HG03135 (cell line): ENCODE measurements at regions not wholly inside any gene's neighbourhood (a gene's known extent, or its start where the extent isn't known, plus 50 kb on each side); places are given as distances from the start of the nearest gene placed in this dataset.
"Not testable (repeated sequence)": the region's sequence is repeated elsewhere in the genome, so short reads cannot be mapped to it uniquely, and the experiment has no call there.

ENCODE experiments used
- ATAC-seq: cut with Tn5 transposase; IDR thresholded peaks from one replicate; pipeline ENCODE4 v1.9.1; 2021; ENCODE audit warnings: mild to moderate bottlenecking, moderate library complexity; ENCODE audit not compliant: unreplicated experiment

DNA sequence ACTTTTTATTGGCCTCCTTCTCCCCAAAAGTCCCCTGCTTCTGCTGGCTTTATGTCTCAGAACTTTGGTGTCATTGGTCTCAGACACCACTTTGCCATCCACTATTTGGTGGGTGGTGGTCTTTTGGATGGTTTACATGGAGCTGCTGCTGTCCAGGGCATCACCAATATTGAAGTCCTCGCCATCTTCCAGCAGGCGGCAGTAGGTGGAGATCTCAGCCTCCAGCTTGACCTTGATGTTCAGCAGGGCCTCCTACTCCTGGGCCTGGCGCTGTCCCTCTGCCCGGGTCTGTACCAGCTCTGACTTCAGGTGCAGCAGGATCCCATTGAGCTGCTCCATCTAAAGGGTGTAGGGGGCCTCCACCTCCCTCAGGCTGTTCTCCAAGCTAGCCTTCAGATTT is 148.4 kb upstream of the FOXA2 start:
- no peak for ATAC-seq

DNA sequence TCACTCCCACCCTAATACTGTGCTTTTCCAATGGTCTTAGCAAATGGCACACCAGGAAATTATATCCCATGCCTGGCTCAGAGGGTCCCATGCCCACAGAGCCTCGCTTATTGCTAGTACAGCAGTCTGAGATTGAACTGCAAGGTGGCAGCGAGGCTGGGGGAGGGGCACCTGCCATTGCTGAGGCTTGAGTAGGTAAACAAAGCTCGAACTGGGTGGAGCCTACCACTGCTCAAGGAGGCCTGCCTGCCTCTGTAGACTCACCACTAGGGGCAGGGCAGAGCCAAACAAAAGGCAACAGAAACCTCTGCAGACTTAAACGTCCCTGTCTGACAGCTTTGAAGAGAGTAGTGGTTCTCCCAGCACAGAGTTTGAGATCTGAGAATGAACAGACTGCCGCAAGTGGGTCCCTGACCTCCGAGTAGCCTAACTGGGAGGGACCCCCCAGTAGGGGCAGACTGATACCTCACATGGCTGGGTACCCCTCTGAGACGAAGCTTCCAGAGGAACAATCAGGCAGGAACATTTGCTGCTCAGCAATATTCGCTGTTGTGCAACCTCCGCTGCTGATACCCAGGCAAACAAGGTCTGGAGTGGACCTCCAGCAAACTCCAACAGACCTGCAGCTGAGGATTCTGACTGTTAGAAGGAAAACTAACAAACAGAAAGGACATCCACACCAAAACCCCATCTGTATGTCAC is 150.7 kb upstream of the FOXA2 start:
- not testable (repeated sequence) for ATAC-seq

DNA sequence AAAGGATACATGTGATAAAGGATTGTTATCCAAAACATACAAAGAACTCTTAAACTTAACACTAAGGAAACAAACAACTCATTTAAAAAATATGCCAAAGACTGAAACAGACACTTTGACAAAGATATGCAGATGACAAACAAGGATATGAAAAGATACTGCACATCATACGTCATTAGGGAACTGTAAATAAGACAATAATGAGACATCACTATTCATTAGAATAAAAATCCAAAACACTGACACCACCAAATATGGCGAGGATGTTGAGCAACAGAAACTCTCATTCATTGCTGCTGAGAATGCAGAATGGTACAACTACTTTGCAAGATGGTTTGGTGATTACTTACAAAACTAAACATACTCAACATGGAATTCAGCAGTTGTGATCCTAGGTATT is 156.5 kb upstream of the FOXA2 start:
- ATAC-seq = no peak

DNA sequence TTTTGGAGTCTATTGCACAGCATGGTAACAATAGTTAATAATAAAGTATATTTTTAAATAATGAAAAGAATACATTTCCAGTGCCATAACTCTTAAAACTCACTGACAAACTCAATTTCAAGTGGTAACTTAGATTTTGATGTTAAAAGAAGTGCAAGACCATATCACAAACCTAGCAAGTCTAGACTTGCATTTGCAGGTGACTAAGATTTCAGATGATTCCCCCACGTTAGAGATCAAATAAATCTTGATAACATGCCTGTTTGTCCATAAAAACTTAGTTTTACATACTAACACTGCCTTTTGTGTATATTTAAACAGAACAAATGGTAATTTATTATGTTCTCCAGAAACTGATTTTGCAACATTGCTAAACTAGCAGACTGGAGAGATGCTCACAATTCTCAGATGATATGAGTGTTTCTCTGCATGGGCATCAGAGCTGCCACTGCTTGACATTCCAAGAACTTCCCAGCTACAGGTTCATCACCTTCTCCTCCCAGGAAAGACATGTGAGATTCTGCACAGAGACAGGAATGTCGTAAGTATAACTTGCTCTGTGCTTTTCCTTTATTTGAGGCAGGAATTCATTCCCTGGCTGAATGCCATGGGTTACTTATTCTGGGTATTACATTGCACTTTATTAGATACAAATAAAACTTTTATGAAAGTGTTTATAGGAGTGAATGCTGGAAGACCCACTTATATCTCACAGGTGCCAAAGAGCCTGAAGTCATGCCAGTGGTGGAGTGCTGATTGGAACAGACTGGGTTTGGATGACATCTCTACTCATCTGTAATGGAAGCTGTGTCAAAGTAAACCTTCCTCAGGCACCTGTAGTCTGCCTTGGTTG is 160.2 kb upstream of the FOXA2 start:
- no peak for ATAC-seq

DNA sequence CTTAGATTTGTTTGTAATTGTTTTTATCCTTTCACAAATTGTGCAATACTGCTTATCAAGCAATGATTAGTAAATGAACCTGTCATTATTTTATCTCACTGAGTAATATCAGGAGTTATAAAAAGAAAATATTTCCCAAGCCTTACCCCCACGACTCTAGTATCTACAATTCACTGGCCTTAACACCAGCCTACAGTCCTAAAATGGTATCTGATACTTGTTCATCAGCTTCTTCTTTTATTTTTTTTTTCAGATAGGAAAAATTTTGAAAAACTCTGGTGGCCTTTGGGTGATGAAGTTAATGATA is 160.8 kb upstream of the FOXA2 start:
- ATAC-seq = no peak

DNA sequence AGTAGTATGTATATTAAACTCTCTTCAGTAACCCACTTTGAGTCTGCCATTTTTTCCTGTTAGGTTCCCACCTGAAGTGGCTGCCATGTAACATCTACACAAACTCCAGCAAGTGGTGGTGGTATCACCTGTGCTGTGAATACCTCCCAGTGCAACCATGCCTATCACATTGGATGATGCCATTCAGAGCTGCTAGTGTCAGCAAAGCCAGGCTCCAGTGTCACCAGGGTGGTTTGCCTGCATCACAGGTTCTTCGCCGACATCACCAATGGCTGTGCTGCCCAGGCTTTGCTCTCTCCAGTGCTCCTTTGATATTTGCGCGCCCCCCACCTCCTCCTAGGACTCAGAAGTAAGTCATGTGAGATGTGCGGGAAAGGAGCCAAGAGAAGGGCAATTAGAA is 162.6 kb upstream of the FOXA2 start:
- no peak for ATAC-seq

DNA sequence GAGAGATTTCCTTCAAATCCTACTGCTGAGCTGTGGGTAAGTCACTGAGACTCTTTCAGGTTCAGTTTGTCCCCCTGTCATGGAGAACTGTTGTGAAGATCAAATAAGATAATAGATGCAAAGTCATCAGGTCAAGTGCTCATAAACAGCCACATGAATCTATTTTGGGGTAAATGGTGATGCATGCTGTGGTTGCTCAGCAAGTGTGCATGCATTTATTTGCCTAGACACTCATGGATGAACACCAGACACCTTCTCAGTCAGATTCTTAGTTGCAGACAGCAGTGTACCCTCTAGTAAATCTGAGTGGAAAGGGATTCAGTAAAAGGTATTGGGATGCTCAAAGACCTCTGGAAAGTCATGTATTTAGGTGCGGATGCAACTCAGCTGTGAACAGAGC is 168.0 kb upstream of the FOXA2 start:
- no peak for ATAC-seq

DNA sequence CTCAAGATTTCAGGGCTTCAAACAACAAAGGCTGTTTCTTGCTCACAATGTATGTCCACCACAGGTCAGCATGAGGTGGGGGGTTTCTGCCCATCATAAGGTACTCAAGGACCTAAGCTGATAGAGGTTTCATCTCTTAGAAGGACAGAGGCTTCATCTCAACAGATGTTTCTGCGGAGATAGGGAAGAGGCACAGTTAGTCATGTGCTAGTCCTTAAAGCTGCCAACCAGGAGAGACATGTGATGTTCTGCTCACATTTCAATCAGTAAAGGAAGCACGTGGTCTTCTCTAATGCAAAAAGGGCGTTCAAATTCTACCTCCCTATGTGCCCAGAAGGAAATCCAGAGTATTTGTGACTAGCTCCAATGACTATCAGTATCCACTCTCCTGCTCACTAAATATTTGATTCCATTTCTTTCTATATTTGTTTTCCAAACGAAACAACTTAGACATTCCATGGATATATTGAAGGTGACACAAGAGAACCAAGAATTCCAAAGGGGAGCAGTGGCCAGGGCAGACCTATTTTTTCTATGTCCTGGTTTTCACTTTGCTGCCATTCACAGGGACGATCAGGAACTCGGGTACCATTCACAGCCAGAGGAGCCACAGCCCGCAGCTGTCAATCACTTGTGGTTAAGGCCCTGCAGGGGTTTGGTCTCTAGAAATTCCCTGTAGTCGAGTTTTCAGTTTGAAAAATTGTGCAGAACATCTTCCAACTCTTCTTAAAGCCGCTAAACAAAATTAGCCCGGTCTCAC is 173.2 kb upstream of the FOXA2 start:
- ATAC-seq = no peak

DNA sequence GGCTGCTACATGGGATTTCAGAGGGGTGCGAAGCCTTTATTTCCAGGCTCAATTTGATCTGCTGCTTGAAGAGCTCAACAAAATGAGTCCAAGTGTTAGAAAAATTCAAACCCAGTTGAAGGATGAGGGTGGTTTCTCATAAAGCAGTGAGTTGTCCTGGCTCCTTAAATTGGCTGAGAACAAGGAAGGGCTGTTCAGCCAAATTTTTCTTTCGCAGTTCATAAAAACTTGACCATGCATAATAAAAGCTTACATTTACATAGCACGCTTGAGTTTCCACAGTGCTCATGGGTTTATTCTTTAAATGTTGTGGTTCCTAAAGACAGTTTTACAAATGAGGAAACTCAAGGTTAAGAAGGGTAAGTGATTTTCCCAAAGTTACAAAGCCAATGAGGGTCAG is 174.4 kb upstream of the FOXA2 start:
- no peak for ATAC-seq

DNA sequence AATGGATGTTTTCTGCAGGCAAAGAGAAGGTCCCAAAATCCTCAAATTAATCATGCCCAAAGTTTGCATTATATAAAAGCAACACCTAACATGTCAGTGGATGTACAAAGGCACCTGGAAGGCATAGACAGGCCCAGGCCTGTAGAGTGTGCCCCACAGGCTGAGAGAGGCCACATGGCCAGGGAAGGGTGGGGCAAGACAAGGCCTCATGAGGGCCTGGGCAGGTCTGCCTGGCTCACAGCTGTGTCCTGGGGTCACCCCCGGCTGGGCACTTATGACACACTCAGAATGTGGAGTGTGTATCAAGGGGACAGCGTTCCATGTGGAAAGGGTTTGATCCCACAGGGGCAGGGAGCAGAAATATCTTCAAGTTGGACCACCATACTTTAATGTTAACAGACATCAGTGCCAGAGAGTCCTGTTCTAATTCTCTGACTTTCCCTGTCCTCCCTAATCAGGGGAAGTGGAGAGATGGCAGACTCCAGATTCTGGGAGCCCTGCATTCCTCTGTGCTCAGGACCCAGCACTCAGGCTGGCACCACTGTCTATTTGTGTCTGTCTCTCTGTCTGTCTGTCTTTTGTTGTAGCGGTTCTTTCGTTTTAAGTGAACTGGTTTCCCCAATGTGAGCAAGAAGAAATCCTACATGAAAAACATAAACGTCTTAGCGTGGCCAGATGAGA is 178.3 kb upstream of the FOXA2 start:
- no peak for ATAC-seq

DNA sequence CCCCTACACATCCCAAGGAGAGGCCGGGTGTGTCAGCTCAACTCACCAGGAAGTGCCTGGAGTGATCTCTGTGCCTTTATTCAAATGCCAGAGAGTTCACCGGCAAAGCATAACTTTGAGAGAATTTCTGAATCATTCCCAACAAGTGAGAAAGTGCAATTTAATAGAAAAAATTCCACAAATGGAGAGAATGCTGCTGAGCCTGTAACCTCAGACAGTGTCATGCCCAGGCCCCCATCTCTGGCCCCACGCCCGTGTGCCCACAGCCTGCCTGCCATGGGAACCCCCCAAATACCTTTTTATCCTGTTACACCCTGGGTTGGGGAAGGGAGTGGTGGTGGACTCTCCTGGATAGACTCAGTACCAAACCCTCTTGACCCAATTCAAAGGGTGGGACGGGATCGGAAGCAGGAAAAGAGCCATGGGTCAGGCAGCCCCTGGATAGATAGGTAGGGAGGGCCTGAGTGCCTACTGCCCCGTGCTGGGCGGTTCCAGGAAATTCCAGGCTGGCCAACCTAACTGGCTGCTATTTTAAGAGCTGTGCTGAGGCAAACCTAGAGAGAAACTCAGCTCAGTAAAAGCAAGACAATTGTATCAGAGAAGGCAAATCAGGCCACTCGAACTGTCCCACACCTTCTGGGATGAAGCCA is 179.0 kb upstream of the FOXA2 start:
- no peak for ATAC-seq

DNA sequence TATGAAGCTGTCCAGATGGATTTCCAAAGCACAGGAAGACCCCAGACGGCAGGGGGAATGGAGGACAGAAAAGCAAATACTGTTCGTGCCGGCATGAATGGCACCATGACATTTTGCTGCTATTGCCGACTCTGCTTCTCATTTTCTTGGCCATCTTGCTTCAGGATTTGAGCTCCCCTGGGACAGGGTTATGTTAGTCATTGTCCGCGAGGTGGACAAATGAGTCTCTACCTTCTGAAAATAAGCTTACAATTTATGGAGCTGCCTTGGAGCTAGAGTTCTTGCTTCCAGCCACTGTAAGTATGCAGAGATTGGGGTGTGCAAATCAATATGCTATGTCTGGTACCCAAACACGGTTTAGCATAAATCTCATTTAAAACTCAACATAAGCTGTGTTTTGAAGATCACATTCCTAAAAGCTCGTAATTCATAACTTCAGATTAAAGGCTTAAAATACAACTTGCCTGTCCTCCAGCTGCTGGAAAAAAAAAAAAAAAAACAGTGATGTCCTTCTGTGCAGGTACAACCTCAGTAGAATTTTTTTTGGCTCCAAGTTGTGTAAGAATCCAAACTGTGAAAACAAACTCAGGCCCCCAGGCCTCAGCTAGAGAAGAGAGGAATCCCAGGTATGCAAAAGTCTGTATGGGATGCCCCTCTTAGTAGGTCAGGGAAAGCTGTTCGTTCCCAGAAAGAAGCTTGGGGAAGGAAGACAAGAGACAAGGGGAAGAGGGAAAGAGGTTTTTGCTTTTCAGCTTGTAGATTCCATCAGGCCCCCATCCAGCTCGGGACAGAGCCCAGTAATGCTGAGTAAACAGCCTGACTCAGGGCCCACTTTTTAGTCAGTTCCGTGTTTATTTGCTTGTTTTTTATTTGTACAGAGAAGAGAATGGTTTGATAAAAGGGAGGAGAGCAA is 184.2 kb upstream of the FOXA2 start:
- ATAC-seq = no peak

DNA sequence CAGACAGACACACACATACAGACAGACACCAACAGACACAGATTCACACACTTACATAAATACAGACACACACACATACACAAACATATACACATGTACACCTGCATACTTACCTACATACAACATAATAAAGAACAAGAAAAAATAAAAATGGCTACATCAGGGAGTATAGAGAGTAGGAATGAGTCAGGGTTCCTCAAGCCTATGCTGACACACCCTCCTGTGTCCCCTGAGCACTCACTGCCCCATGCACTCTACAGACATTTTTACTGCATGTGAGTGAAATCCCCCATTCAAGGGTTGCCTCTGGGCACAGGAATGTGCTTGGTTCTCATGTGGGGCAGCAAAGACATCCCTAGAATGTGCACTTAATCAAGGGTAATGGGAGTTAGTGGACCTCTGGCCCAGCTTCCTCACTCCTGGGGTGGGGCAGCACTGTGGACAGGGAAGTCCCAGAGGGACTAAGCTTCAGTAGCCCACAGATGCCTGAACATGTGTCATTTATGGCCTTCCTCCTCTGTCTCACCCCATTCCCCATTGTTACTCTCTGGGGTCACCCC is 185.9 kb upstream of the FOXA2 start:
- ATAC-seq = no peak

DNA sequence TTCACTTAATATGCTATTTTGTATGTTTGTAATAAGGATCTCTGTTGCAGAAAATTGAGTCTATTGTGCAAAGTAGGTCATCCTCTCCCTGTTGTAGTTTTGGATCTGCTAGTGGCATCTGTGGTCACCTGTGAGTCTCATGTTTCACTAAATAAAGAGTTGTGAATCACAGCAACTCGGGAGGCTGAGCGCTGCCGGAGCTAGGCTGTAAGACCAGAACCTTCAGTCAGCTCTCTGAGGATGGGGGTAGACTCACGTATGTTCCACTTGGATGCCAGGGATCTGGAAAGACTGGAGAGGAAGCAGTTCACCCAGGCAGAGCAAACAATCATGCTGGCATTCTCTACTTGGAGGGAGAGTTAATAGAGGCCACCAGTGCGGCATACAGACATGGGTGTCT is 187.3 kb upstream of the FOXA2 start:
- ATAC-seq = no peak

DNA sequence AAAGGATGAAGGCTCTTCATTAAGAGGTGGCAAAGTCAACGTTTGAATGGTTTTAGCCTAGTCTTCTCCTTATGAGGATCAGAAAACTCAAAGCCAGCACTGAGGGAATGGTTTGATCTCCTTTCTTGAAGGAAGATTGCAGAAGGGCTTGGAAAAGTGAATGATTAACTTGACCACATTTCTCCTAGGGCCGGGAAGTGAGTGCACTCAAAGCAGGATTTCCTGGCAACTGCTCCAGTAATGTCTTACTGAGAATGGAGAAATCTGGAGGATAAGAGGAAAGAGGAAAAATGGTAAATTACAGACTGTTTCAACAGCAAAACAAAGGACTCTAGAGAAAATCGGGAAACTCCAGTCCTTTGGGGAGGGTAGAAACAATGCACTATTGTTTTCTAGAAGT is 189.0 kb upstream of the FOXA2 start:
- no peak for ATAC-seq

DNA sequence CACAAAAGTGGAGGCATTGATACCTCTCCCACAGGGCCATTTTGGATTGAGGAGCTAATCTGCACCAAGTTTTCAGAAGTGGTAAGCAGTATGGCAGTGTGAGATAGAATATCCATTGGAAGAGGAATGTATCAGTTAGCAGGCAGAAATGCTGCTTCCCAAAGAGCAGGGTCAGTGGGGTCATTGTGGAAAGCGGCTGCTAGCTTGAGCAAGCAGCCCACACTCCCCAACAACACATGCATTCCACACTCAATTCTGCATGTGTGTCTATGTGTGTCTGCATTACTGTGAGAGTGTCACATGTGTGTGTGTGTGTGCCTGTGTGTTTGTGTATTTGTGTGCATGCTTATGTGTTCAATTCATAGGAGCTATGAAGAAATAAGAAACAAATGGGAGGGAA is 190.9 kb upstream of the FOXA2 start:
- ATAC-seq = no peak

DNA sequence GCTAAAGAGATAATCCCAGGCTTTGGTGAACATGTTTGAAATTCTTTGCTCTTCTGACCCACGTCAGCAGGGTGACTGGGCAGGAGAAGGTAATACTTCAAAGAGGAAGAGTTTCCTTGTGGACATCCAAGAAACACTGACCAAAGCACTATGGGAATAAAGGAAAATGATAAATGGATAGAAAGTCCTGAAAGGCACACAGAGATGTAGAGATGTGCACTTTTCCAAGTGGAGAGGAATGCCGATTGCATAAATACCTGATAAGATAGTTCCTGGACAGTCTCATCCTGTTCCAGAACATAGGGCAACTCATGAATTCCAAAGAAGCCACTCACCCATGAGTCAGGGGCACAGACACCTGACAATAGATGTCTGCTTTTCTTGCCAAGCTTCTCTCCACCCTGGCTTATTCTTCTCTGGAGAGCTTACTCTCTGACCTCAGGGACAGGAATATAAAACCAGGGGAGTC is 191.3 kb upstream of the FOXA2 start:
- no peak for ATAC-seq

DNA sequence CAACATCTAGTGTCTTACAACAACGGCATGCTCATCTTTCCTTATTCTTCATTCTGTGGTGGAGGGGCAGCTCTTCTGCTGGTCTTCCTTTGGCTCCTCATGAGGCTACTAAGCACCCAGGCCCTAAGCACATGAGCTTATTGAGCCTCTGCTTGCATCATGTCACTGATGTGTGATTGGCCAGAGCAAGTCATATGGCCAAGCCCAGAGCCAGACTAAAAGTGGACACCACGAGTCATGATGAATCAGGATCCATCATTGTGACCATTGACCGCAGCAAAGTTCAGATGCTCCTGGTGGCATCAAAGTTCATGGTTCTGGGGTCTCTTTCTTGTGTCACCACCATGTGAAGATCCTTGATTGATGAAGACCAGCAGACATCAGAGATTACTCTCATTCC is 192.0 kb upstream of the FOXA2 start:
- ATAC-seq = no peak

DNA sequence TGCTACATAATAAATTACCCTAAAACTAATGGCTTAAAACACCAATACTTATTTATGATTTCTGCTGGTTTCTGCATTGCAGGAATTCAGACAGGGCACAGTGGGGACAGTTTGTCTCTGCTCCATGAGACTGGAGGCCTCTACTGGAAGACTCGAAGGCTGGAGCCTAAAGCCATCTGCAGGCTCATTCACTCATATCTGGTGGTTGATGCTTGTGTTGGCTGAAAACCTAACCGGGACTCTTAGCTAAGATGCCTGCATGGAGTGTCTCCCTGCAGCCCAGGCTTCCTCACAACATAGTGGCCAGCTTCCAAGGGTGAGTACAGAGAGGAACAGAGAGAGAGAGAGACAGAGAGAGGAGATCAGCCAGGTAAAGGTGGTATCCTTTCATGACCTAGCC is 195.5 kb upstream of the FOXA2 start:
- no peak for ATAC-seq
